Retina (tissue), 1 donor: ENCODE measurements at regions not wholly inside any gene's neighbourhood (a gene's known extent, or its start where the extent isn't known, plus 50 kb on each side); places are given as distances from the start of the nearest gene placed in this dataset.
"Not testable (repeated sequence)": the region's sequence is repeated elsewhere in the genome, so short reads cannot be mapped to it uniquely, and the experiment has no call there.

Source experiments
- DNase-seq: peaks from one replicate; pipeline ENCODE4 v3.0.0-alpha.2; 2016

DNA sequence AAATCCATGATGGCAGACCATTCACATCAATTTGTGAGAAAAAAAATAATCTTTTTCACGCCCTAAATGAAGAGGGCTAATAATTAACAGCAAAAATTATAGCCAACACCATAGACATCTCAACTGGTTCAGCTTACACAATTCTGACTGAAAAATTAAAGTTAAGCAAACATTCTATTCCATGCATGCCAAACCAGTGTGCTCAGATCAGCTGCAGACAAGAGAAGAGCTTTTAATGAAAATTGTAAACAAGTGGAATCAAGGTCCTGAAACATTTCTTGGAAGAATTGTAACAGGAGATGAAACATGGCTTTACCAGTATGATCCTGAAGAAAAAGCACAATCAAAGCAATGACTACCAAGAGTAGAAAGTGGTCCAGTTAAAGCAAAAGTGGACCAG lies 710.4 kb downstream of the EPHA7 start:
- no peak for DNase-seq

GRCh38 chr6:92708270-92708669 lies 711.1 kb downstream of the EPHA7 start:
- no peak for DNase-seq

GRCh38 chr6:92706976-92707375 lies 712.4 kb downstream of the EPHA7 start:
- no peak for DNase-seq

DNA sequence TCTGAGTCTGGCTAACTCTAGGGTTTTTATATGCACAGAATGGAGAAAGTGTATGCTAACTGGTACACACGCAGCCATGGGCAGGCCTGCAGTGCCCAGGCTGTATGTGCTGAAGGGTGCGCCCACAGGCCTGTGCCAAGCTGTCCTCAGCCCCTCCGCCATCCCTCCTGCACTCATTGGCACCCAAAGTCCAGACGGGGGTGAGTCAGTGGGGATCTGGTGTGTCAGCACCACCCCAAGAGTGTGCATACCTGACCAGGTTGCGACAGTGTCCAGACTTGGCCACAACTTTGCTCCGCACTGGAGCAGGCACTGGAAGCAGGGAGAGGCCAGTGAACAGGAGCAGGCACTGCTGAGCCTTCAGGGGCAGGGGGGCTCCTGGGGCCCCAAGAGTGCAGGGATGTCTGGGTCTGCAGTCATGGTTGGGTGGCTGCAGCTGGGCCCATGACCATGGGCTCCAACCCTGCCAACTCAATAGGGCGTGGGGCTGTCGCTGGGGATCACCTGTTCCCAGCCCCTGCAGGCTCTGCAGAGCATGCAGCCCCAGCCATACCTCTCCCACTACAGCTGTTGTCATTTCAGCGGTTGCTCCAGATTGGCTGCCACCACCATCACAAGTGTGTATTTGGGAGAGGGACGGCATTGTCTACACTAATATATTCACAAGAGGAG lies 717.8 kb downstream of the EPHA7 start:
- no peak for DNase-seq

DNA sequence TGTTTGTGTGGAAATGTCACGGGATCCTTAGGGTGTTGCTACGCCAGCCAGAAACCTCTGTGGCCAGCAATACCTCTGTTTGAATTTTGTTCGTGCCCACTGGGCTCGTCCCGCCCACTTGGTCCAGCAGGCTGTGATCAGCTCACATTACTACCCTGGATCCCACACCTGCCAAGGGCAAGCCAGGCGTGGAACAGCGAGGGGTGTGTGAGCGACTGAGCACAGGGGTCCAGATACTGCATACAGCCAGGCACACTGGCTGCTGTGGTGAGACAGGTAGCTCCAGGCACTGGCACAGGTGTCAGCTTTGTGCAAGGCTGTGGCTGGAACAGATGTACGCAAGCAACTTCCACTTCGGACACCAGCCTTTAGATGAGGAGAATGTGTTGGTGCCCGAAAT lies 718.9 kb downstream of the EPHA7 start:
- DNase-seq: no peak

DNA sequence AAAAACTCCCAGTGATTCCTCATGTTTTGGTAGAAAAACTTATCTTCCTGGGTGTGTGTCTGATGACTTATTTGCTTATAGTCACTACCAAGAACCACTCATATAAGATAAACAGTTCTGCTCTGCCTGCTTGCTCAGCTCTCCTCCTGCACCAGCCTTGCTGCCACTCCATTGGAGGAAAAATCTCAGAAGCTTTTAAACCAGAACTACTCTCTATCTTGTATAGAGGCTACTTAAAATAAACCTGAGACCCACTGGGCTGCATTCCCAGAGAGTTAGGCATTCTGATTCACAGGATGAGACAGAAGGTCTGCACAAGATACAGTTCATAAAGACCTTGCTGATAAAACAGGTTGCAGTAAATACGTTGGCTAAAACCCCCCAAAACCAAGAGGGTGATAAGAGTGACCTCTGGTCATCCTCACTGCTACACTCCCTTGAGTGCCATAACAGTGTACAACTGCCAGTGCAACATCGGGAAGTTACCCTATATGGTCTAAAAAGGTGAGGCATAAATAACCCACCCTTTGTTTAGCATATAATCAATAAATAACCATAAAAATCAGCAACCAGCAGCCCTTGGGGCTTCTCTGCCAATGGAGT lies 728.3 kb downstream of the EPHA7 start:
- DNase-seq: no peak

DNA sequence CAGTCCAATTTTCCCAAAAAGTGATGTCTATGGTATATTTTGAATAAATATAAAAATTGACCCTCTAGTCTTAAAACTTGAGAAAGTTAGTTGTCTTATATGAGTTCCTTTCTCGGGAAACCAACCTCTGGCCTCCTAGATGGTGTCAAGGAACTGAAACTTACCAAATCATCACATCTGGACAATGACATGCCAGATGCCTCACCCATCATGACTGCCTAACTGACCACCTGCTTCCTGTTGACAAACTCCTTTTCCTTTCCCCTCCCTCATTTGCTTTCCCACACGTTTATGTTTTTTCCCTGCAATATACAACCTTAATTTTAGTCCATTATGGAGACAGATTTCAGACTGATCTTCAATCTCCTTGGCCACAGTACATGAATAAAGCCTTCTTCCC lies 731.0 kb downstream of the EPHA7 start:
- DNase-seq: no peak

DNA sequence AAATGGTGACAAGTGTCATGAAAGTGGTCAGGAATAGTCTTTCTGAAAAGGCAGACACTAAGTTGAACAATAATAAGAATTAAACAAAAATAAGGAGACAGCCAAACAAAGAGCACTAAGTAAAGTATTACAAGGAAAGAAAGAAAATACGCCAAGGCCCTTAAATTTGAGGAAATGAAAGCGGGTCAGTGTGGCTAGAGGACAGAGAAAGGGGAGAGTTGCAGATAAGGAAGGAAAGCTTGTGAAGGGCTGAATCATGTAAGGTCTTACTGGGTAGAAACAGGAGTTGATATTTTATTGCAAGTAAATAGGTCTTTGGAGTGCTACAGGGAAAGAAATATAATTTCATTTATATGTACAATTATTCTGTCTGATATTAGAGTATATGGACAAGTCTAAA lies 732.1 kb downstream of the EPHA7 start:
- no peak for DNase-seq

- no peak for DNase-seq
Observed at GRCh38 chr6:92684386-92684785, 735.0 kb downstream of the EPHA7 start.

- no peak for DNase-seq
Observed at GRCh38 chr6:92683748-92684147, 735.6 kb downstream of the EPHA7 start.

GRCh38 chr6:92682516-92683398 lies 736.6 kb downstream of the EPHA7 start:
- no peak for DNase-seq

DNA sequence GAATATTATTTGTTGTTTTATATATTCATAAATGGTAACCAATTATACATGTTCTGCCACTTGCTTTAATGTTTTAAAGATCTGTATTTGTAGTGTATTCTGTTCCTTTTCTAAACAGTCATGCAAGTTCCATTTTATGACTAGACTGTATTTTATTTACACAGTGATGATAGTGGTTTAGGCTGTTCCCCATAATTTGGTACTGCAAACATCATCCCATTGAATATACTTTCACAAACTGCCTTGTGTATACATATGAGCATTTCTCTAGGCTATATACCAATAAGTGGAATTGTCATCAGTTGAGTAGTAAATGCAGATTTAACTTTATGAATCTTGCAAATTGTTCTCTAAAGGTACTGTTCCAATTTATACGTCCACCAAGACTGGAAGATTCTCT lies 738.0 kb downstream of the EPHA7 start:
- DNase-seq: no peak

DNA sequence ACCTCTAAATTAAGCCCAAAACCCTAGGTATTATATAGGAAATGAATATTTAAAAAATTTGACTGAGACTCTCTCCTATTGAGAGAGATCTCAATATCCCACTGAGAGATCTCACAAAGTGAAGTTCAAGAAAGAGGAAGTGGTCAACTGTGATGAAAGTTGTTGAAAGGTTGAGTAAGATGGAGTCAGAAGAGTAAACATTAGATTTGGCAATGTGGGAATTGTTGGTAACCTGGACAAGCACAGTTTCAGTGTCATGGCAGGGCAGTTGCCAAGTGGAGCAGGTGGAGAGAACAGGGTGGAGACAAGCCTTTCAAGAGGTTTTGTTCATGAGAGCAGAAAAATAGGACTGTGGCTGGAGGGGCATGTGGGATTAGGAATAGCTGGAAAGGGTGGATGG lies 747.9 kb downstream of the EPHA7 start:
- not testable (repeated sequence) for DNase-seq

GRCh38 chr6:92667843-92668242 lies 751.5 kb downstream of the EPHA7 start:
- no peak for DNase-seq

GRCh38 chr6:92648364-92649086 lies 770.8 kb downstream of the EPHA7 start:
- DNase-seq: no peak

GRCh38 chr6:92647630-92648029 lies 771.7 kb downstream of the EPHA7 start:
- no peak for DNase-seq

- not testable (repeated sequence) for DNase-seq
Observed at GRCh38 chr6:92644104-92644791, 775.1 kb downstream of the EPHA7 start.

GRCh38 chr6:92635553-92636153 lies 783.7 kb downstream of the EPHA7 start:
- no peak for DNase-seq

- DNase-seq: no peak
Observed at GRCh38 chr6:92634561-92634960, 784.8 kb downstream of the EPHA7 start.

DNA sequence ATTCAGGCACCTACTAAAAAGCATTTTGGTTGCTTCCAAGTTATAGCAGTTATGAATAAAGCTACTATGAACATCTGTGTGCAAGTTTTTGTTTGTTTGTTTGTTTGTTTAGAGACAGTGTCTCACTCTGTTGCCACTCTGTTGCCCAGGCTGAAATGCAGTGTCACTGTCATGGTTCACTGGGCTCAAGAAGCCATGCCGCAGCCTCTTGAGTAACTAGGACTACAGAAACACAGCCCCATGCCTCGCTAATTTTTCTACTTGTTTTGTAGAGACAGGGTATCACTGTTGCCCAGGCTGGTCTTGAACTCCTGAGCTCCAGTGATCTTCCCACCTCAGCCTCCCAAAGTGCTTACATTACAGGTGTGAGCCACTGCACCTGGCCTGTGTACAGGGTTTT lies 795.9 kb downstream of the EPHA7 start:
- no peak for DNase-seq

GRCh38 chr6:92617721-92618120 lies 801.6 kb downstream of the EPHA7 start:
- DNase-seq: no peak

DNA sequence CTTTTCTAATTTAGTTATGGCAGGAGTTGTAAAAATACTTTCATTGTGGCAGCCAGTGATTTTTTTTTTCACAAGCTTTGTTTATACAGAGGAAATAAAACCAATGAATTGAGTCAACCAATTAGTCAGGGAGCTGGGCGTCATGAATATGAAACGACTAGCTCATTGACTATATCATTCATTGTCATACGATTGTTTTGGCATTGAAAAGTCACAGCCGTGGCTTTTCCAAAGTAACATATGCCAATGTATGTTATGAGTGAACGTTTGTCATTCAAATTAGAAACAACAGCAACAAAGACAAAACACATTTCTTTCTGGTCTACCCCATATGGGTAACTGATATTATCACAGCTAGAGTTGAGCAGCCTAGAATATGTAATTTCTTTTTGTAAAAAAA lies 810.6 kb downstream of the EPHA7 start:
- DNase-seq: no peak
